Stomach (tissue), 8 donors: ENCODE measurements at regions not wholly inside any gene's neighbourhood (a gene's known extent, or its start where the extent isn't known, plus 50 kb on each side); places are given as distances from the start of the nearest gene placed in this dataset.
A peak's percentile ranks its signal among the peaks of the same experiment; 100 is the strongest.

Experiments used
- DNase-seq, 2 donors: peaks; one replicate each; pipeline versions ENCODE4 v3.0.0 to v3.0.0-alpha.2; 2013 to 2019
- H3K27ac ChIP-seq, 5 donors: fragments of 200-600 bp in 4 of 5; sonication (generic) in 4 of 5; one replicate each; pipeline ENCODE4 v1.5.1; 2013 to 2019; ENCODE audit warnings: mild to moderate bottlenecking in 1 of 5, moderate library complexity in 1 of 5
- H3K27me3 ChIP-seq, 3 donors: fragments of 200-600 bp; sonication (generic); one replicate each; pipeline ENCODE4 v1.5.1; 2017 to 2019; ENCODE audit warnings: mixed run types in 1 of 3
- H3K36me3 ChIP-seq, 4 donors: fragments of 200-600 bp; sonication (generic); 1 replicate in 3 of 4; 2 replicates in 1 of 4; pipeline ENCODE4 v1.5.1; 2016 to 2019
- H3K4me1 ChIP-seq, 4 donors: fragments of 200-600 bp; sonication (generic); one replicate each; pipeline ENCODE4 v1.5.1; 2016 to 2019
- H3K4me3 ChIP-seq, 4 donors: fragments of 200-600 bp; sonication (generic) in 3 of 4; one replicate each; pipeline ENCODE4 v1.5.1; 2016 to 2019; ENCODE audit warnings: mild to moderate bottlenecking in 1 of 4
- H3K9me3 ChIP-seq, 4 donors: fragments of 200-600 bp; sonication (generic); one replicate each; pipeline ENCODE4 v1.5.1; 2016 to 2019
- EP300 ChIP-seq: sonication (generic); formaldehyde crosslinking; IDR thresholded peaks from one replicate; pipeline ENCODE4 v1.6.1; 2017; ENCODE audit warnings: antibody characterized with exemption
- POLR2A ChIP-seq, 4 donors: fragments of 450-650 bp; IDR thresholded peaks; one replicate each; pipeline ENCODE4 v1.6.1; 2016; ENCODE audit warnings: antibody characterized with exemption in 4 of 4, control low read depth in 2 of 4, mild to moderate bottlenecking in 1 of 4, moderate library complexity in 1 of 4
- POLR2AphosphoS5 ChIP-seq, 3 donors: sonication (generic); formaldehyde crosslinking; IDR thresholded peaks; one replicate each; pipeline ENCODE4 v1.6.1; 2016; ENCODE audit warnings: antibody characterized with exemption in 3 of 3
- WGBS, 5 donors: extraction: QIAGEN DNeasy Blood & Tissue Kit in 3 of 5; methylation state at CpG; one replicate each; pipeline versions ENCODE4 v1.1.5 to v1.1.7; 2013 to 2018; 5-methylcytosine and 5-hydroxymethylcytosine counted together
- intact Hi-C: fragments of 100-400 bp; cut with DNase I; formaldehyde crosslinking; loops from one replicate; pipeline ENCODE4 v1.15.1; 2023; ENCODE audit warnings: low total_unique reads
- TF ChIP-seq, protein P1 (sequence below), 7 experiments: fragments of 450-650 bp in 4 of 7; fragments of 200-600 bp in 3 of 7; sonication (generic) in 3 of 7; IDR thresholded peaks; one replicate each; pipeline ENCODE4 v1.5.1; 2016 to 2019; ENCODE audit warnings: antibody characterized with exemption in 7 of 7, control low read depth in 2 of 7, mild to moderate bottlenecking in 1 of 7
- donor health status: healthy with polysubstance abuse.
- donor health status: Bipolar disorder and iron deficiency.
- donor health status: healthy.

DNA sequence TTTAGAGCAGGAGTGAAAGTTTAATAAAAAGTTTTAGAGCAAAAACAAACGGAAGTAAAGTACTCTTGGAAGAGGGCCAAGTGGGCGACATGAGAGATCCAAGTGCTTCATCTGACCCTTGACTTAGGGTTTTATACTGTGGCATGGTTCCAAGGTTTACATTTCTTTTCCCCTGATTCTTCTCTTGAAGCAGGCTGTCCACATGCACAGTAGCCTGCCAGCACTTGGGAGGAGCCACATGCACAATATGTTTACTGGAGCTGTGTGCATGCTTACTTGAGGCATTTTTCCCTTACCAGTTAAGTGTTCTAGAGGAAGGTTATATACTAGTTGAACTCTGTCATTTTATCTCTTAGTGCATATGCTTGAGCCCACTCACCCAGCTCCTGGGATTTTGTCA, 295.6 kb downstream of the TBC1D4 start:
- WGBS, 5 donors: 6 to 21% (median 8%) methylated on average over 2 of the region's 2 CpGs

DNA sequence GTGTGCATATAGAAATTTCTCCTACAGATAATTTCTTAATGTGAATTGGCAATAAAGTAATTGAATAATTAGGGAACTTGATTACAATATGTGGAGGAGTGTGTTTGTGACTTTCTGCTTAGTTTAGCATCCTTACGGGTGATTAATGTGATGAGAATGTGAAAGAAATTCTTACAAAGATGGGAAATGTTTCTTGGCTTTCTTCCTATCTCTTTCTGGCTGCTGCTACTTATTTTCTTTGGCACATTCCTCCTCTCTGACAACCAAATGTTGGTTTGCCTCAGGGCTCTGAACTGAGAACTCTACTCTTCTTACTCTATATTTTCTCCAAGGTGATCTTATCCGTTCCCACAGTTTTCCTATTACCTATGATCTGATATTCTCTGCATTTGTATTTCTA, 300.1 kb downstream of the TBC1D4 start:
- WGBS, 5 donors: 44 to 75% (median 48%) methylated on average over 2 of the region's 2 CpGs
- H3K4me1 ChIP-seq: peaks cover 0 to 8% (median 0%) of the 10 kb centered on the region in 4 donors
- H3K36me3 ChIP-seq: no peaks in the 10 kb centered on the region
- TF ChIP-seq, protein P1, sequence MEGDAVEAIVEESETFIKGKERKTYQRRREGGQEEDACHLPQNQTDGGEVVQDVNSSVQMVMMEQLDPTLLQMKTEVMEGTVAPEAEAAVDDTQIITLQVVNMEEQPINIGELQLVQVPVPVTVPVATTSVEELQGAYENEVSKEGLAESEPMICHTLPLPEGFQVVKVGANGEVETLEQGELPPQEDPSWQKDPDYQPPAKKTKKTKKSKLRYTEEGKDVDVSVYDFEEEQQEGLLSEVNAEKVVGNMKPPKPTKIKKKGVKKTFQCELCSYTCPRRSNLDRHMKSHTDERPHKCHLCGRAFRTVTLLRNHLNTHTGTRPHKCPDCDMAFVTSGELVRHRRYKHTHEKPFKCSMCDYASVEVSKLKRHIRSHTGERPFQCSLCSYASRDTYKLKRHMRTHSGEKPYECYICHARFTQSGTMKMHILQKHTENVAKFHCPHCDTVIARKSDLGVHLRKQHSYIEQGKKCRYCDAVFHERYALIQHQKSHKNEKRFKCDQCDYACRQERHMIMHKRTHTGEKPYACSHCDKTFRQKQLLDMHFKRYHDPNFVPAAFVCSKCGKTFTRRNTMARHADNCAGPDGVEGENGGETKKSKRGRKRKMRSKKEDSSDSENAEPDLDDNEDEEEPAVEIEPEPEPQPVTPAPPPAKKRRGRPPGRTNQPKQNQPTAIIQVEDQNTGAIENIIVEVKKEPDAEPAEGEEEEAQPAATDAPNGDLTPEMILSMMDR (IDR thresholded peaks at IDR 0.05): no peak
- TF ChIP-seq EP300 (no peak), POLR2AphosphoS5 (IDR thresholded peaks at IDR 0.05) (no peak), POLR2A (IDR thresholded peaks at IDR 0.05) (no peak)
- no peak overlapping the region for H3K27ac ChIP-seq
- no peak overlapping the region for H3K4me3 ChIP-seq
- H3K9me3 ChIP-seq: peaks cover 0 to 21% (median 13%) of the 10 kb centered on the region in 4 donors
- H3K27me3 ChIP-seq: no peaks in the 10 kb centered on the region
- intact Hi-C loops: no loop called here
- peak in 1 of 2 donors; percentile 38 for DNase-seq

More for the DNA sequence above, 295.6 kb downstream of the TBC1D4 start:
- Histone ChIP-seq H3K27ac (no peak overlapping the region), H3K36me3 (no peaks in the 10 kb centered on the region), H3K9me3 (peaks cover 0 to 18% (median 11%) of the 10 kb centered on the region in 4 donors), H3K4me3 (no peak overlapping the region), H3K4me1 (peaks cover 0 to 8% (median 0%) of the 10 kb centered on the region in 4 donors), H3K27me3 (no peaks in the 10 kb centered on the region)
- DNase-seq: peak in 1 of 2 donors; percentile 54
- TF ChIP-seq POLR2AphosphoS5 (IDR thresholded peaks at IDR 0.05) (no peak), EP300 (no peak), POLR2A (IDR thresholded peaks at IDR 0.05) (no peak)
- TF ChIP-seq, protein P1 (IDR thresholded peaks at IDR 0.05): no peak
- intact Hi-C loops: no loop called here

DNA sequence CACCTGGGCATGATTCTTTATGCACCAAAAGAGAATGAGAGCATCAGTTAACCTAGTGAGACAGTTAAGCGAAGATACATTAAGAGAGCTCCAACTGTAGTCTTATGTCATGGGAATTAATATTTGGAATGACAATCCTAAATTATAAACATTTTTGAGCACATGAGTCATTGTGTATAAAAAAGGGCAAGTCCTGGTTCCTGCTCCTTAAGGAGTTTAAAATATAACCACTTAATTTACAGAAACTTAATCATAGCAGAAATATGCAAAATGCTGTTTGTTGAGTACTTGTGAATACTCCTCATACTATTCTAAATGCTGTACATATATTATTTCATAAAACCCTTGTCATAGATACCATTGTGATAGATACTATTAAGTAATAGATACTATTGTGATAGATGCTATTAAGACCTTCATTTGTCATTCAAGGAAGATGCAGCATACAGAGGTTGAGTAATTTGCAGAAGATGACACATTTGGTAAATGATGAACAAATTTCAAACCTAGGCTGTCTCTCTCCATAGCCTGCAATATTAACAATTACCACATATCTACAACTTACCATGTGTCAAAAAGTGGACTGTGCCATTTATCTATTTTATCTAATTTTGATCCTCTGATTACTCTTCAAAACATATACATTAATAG, 301.0 kb downstream of the TBC1D4 start:
- Histone ChIP-seq H3K4me3 (no peak overlapping the region), H3K27ac (no peak overlapping the region), H3K4me1 (no peaks in the 10 kb centered on the region), H3K9me3 (peaks cover 0 to 26% (median 15%) of the 10 kb centered on the region in 4 donors), H3K36me3 (no peaks in the 10 kb centered on the region), H3K27me3 (no peaks in the 10 kb centered on the region)
- TF ChIP-seq POLR2AphosphoS5 (IDR thresholded peaks at IDR 0.05) (no peak), EP300 (no peak)
- TF ChIP-seq, protein P1 (IDR thresholded peaks at IDR 0.05): no peak
- intact Hi-C loops: no loop called here
- WGBS, 5 donors: 81 to 94% (median 89%) methylated on average over 1 of the region's 1 CpG
- DNase-seq: no peak

- H3K4me1 ChIP-seq: no peaks in the 10 kb centered on the region
- DNase-seq: no peak
- peaks cover 0 to 12% (median 7%) of the 10 kb centered on the region in 4 donors for H3K9me3 ChIP-seq
- intact Hi-C loops: no loop called here
- no peak overlapping the region for H3K27ac ChIP-seq
- H3K4me3 ChIP-seq: no peak overlapping the region
- TF ChIP-seq EP300 (no peak), POLR2A (IDR thresholded peaks at IDR 0.05) (no peak), POLR2AphosphoS5 (IDR thresholded peaks at IDR 0.05) (no peak)
- TF ChIP-seq, protein P1 (IDR thresholded peaks at IDR 0.05): no peak
- WGBS, 5 donors: 80 to 90% (median 83%) methylated on average over 3 of the region's 3 CpGs
- H3K36me3 ChIP-seq: no peaks in the 10 kb centered on the region
- H3K27me3 ChIP-seq: no peaks in the 10 kb centered on the region
Measured at GRCh38 chr13:75178436-75178835, 303.5 kb downstream of the TBC1D4 start.
